HL-60 (cell line): ENCODE measurements at regions not wholly inside any gene's neighbourhood (a gene's known extent, or its start where the extent isn't known, plus 50 kb on each side); places are given as distances from the start of the nearest gene placed in this dataset.

Experiments
- DNase-seq, 2 experiments: peaks; one replicate each; pipeline ENCODE4 v3.0.0-alpha.2; 2010 to 2020; ENCODE audit warnings: low read depth in 1 of 2, low spot score in 1 of 2
- H3K27ac ChIP-seq: fragments of 250-450 bp; sonication (Bioruptor Pico); replicated peaks from 2 replicates; pipeline ENCODE4 v1.5.1; 2020; ENCODE audit warnings: mild to moderate bottlenecking, moderate library complexity
- H3K27me3 ChIP-seq: fragments of 250-450 bp; sonication (Bioruptor Pico); 2 replicates; pipeline ENCODE4 v1.5.1; 2021; ENCODE audit warnings: mild to moderate bottlenecking, moderate library complexity; ENCODE audit not compliant: insufficient read depth, poor library complexity, severe bottlenecking
- H3K4me3 ChIP-seq: replicated peaks from 2 replicates; pipeline ENCODE4 v1.5.1; 2011; ENCODE audit warnings: mild to moderate bottlenecking, control low read depth, low read length; ENCODE audit not compliant: insufficient read depth
- CTCF ChIP-seq: IDR thresholded peaks from one replicate; pipeline ENCODE4 v1.5.1; 2011; ENCODE audit warnings: low read length, control low read depth, inconsistent platforms; ENCODE audit not compliant: insufficient read depth
- GABPA ChIP-seq: IDR thresholded peaks from 2 replicates; pipeline ENCODE4 v1.6.1; 2012; ENCODE audit warnings: low read depth
- POLR2AphosphoS5 ChIP-seq: IDR thresholded peaks from 2 replicates; pipeline ENCODE4 v1.6.1; 2012; ENCODE audit warnings: low read depth
- REST ChIP-seq: IDR thresholded peaks from 2 replicates; pipeline ENCODE4 v1.6.1; 2012; ENCODE audit warnings: low read depth; ENCODE audit not compliant: insufficient replicate concordance
- SPI1 ChIP-seq: IDR thresholded peaks from 2 replicates; pipeline ENCODE4 v1.6.1; 2012; ENCODE audit warnings: low read depth, mild to moderate bottlenecking, borderline replicate concordance

- Histone ChIP-seq H3K27ac (no peak overlapping the region), H3K4me3 (no peak overlapping the region), H3K27me3 (no peaks in the 10 kb centered on the region)
- no peak for TF ChIP-seq SPI1
- no peak for TF ChIP-seq CTCF
- TF ChIP-seq POLR2AphosphoS5: no peak
- no peak for TF ChIP-seq REST
- TF ChIP-seq GABPA: no peak
- DNase-seq: no peak
These were observed 567.7 kb downstream of the LRFN5 start for GRCh38 chr14:42174357-42174756.

DNA sequence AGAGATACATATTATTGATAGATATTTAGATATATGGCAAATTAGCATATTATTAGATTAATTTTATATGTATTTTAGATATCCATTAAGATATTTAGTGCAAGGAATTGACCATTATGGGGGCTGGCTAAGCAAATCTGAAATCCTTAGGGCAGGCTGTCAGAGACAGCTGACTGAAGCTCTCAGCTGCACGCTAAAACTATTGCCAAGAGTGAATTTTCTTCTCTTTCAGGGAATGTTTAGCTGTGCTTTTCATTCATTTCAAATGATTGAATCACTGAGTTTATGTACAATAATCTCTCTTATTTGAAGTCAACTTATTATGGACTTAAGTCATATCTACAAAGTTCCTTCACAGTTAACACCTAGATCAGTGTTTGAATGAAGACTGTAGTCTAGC, 566.5 kb downstream of the LRFN5 start:
- no peak for TF ChIP-seq GABPA
- no peak for TF ChIP-seq CTCF
- TF ChIP-seq REST: no peak
- no peak for TF ChIP-seq SPI1
- TF ChIP-seq POLR2AphosphoS5: no peak

DNA sequence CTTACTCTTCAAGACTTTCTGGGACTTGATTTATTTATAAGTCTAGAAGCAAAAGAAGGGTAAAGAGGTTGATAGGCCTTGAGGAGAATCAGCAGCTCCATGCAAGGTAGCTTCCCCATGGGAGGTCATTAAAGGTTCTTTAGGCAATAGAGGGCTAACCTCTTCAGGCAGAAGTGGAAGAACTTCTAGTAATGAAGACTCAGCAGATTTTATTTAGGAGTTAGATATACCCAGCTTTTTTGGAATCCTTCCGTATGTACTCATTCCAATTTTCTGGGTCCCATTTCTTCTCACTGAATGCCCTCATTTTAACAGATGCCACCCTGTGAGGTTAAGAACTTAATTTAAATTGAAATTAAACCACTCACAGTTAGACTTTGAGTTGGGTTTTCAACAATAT, 565.6 kb downstream of the LRFN5 start:
- Histone ChIP-seq H3K4me3 (no peak overlapping the region), H3K27ac (no peak overlapping the region), H3K27me3 (no peaks in the 10 kb centered on the region)
- TF ChIP-seq GABPA (no peak), SPI1 (no peak), POLR2AphosphoS5 (no peak), CTCF (no peak), REST (no peak)
- no peak for DNase-seq

More for the DNA sequence above, 566.5 kb downstream of the LRFN5 start:
- Histone ChIP-seq H3K27me3 (no peaks in the 10 kb centered on the region), H3K27ac (no peak overlapping the region), H3K4me3 (no peak overlapping the region)
- DNase-seq: no peak
